AG04449 (cell line): ENCODE measurements at regions not wholly inside any gene's neighbourhood (a gene's known extent, or its start where the extent isn't known, plus 50 kb on each side); places are given as distances from the start of the nearest gene placed in this dataset.

ENCODE experiments used
- CTCF ChIA-PET: fragments of 350-600 bp; formaldehyde crosslinking; extraction: SDS; loops from one replicate; lab custom pipeline; 2021; ENCODE audit warnings: antibody characterized with exemption; lab: Yijun Ruan, JAX
- POLR2A ChIA-PET: fragments of 400-600, 350-600 bp; formaldehyde crosslinking; extraction: SDS; loops from one replicate; lab custom pipeline; 2020; ENCODE audit warnings: antibody characterized with exemption, inconsistent platforms; lab: Yijun Ruan, JAX
- DNase-seq: peaks from one replicate; pipeline ENCODE4 v3.0.0-alpha.2; 2010; ENCODE audit warnings: low read depth, low spot score
- H3K4me3 ChIP-seq: 2 replicates; pipeline ENCODE4 v1.5.1; 2011; ENCODE audit warnings: low read depth, mild to moderate bottlenecking, control low read depth, low read length
- CTCF ChIP-seq: IDR thresholded peaks from one replicate; pipeline ENCODE4 v1.5.1; 2011; ENCODE audit warnings: mild to moderate bottlenecking, moderate library complexity, low read length, control low read depth, inconsistent platforms; ENCODE audit not compliant: insufficient read depth; ENCODE audit errors: missing control alignments

- no peak for DNase-seq
- ChIA-PET CTCF (no interaction called here), POLR2A (no interaction called here)
Measured at GRCh38 chr17:36736201-36737156, 135.1 kb downstream of the MRM1 start.

GRCh38 chr17:36739208-36739607, 137.8 kb downstream of the MRM1 start:
- H3K4me3 ChIP-seq = no peak overlapping the region
- no peak for TF ChIP-seq CTCF
- no peak for DNase-seq
- ChIA-PET POLR2A (no interaction called here), CTCF (no interaction called here)

More at GRCh38 chr17:36736201-36737156, 135.1 kb downstream of the MRM1 start:
- H3K4me3 ChIP-seq = no peak overlapping the region
- TF ChIP-seq CTCF = no peak

GRCh38 chr17:36740157-36740556, 138.8 kb downstream of the MRM1 start:
- no peak for TF ChIP-seq CTCF
- no peak for DNase-seq
- POLR2A ChIA-PET = no interaction called here
- CTCF ChIA-PET = no interaction called here
- H3K4me3 ChIP-seq = no peak overlapping the region

- TF ChIP-seq CTCF = no peak
- DNase-seq = no peak
- no peak overlapping the region for H3K4me3 ChIP-seq
- POLR2A ChIA-PET = no interaction called here
- CTCF ChIA-PET = no interaction called here
Measured at GRCh38 chr17:36741019-36741902, 139.9 kb downstream of the MRM1 start.

GRCh38 chr17:36742267-36743000, 141.1 kb downstream of the MRM1 start:
- H3K4me3 ChIP-seq = no peak overlapping the region
- CTCF ChIA-PET = no interaction called here
- no peak for DNase-seq
- POLR2A ChIA-PET = no interaction called here
- TF ChIP-seq CTCF = no peak

GRCh38 chr17:36743130-36743529, 141.7 kb downstream of the MRM1 start:
- TF ChIP-seq CTCF = no peak
- ChIA-PET CTCF (no interaction called here), POLR2A (no interaction called here)
- DNase-seq = no peak
- no peak overlapping the region for H3K4me3 ChIP-seq
